GM18907 (cell line): ENCODE measurements at regions not wholly inside any gene's neighbourhood (a gene's known extent, or its start where the extent isn't known, plus 50 kb on each side); places are given as distances from the start of the nearest gene placed in this dataset.

Experiments
- ATAC-seq: cut with Tn5 transposase; IDR thresholded peaks from one replicate; pipeline ENCODE4 v1.9.1; 2021; ENCODE audit warnings: mild to moderate bottlenecking, moderate library complexity; ENCODE audit not compliant: unreplicated experiment

GRCh38 chr3:177524742-177525141 is 327.5 kb upstream of the TBL1XR1 start:
- no peak for ATAC-seq

DNA sequence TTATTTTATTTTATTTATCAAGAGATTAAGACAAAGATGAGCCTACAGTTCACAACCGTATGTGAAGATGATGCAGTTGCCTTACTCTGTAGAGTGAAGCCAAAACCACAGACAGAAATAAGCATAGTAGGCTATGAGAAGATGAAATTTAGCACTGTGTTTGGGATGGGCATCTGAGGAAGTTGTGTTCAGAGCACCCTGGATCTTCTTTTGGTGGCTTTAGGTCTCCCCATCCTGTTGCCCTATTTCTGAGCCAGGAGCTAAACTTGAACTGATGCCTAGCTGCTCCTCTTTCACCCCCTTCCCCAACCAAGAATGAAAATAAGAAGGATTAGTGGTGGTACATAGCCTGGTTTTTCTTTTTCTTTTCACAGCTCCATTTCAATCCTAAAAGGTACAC is 328.1 kb upstream of the TBL1XR1 start:
- no peak for ATAC-seq

GRCh38 chr3:177525987-177526712 is 328.9 kb upstream of the TBL1XR1 start:
- ATAC-seq, result no peak

GRCh38 chr3:177527182-177527581 is 329.9 kb upstream of the TBL1XR1 start:
- ATAC-seq, result no peak

- ATAC-seq, result no peak
Observed at GRCh38 chr3:177528306-177529070, 331.2 kb upstream of the TBL1XR1 start.

- no peak for ATAC-seq
Observed at GRCh38 chr3:177529071-177529550, 331.8 kb upstream of the TBL1XR1 start.

- no peak for ATAC-seq
Observed at GRCh38 chr3:177529716-177530335, 332.5 kb upstream of the TBL1XR1 start.

DNA sequence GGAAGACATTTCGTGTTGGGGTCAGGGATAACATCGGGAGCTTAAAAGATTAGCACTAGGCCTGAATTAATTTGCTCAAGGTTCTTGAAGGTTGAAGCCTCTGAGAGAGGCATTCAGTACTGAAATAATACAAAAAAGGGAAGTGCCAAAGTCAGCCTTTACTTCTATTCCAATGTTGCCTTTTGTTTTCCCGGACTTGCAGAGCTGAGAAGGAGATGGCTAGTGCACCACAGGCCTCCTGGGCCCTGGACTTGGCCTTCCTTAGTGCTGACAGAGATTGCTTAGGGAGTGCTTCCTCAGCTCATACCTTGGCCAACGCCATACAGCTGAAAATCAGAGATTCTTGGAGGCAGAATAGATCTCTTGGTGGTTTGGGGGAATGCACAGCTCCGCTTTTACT is 333.6 kb upstream of the TBL1XR1 start:
- no peak for ATAC-seq

DNA sequence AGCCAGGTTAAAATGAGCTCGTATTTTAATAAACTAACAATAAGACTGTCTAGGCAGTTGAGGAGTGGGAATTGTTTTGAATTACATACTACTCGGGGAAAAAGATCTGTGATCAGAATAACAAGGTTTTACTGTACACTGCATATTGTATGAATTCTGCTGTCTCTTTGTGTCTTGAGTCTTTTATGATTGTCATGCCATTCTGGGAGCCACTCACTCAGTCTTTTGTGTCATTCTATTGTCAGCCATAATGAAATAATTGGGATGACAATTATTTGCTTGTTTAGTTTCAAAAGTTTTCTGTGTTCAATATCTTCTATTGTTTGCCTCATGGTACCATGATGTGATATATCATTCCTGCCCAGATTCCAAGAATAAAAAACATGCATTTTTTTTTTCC is 339.6 kb upstream of the TBL1XR1 start:
- no peak for ATAC-seq

DNA sequence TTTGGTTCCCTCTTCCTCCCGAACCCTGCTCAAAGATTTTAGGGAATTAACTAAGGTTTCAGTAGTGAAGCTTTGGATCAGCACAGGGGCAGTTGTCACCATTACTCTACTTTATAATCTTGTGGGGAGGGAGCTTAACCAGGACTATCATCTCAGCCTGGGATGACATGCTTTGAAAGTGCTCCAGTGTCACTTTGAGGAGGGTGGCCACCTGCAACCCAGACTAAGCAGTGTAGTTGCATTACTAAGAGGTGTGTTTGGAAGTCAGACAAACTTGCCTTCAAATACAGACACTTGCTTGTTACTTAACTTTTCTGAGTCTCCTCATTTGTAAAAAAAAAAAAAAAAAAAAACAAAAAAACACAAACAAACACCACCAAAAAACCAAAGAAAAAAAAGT is 340.3 kb upstream of the TBL1XR1 start:
- no peak for ATAC-seq

GRCh38 chr3:177538048-177538749 is 340.9 kb upstream of the TBL1XR1 start:
- peak; percentile 4 for ATAC-seq

GRCh38 chr3:177538750-177539730 is 341.8 kb upstream of the TBL1XR1 start:
- peak; percentile 97 for ATAC-seq

DNA sequence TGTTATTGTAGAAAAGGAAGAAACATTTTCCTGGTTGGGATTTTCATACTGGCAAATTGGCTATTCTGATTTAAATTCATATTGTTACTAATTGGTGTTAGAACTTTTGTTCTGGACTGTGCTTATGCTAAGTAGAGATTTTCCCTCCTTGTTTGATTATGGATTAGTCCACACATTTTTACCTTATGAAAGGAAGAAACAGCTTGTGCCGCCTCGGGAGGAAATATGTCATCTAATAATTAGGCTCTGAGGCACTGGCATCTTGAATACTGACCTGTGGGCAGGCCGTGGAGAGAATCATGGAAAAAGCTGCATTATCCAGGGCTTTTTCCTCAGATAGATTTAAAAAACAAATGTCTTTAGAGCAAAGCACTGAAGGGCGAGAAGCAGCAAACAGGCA is 344.3 kb upstream of the TBL1XR1 start:
- no peak for ATAC-seq

GRCh38 chr3:177545964-177546363 is 348.7 kb upstream of the TBL1XR1 start:
- no peak for ATAC-seq

- no peak for ATAC-seq
Observed at GRCh38 chr3:177547711-177548350, 350.5 kb upstream of the TBL1XR1 start.

DNA sequence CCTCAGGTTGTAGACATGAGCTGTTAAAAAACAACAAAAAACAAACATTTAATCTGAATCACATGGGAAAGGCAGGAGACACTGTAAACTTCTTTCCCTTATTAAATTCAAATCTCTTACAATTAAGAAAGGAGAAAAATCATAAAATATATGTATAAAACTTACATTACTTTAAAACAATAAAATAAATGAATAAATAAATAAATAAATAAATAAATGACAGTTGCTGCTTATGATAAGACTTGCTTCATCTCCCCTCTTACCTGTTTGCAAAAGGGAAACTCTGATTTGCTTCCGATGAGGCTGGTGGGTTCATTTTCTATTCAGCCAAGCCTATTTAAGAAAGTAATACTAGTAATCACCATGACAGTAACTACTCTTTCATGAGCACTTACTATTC is 353.4 kb upstream of the TBL1XR1 start:
- ATAC-seq, result no peak

- ATAC-seq, result no peak
Observed at GRCh38 chr3:177551431-177551836, 354.2 kb upstream of the TBL1XR1 start.

- no peak for ATAC-seq
Observed at GRCh38 chr3:177552051-177552450, 354.8 kb upstream of the TBL1XR1 start.

GRCh38 chr3:177553012-177553411 is 355.7 kb upstream of the TBL1XR1 start:
- no peak for ATAC-seq

DNA sequence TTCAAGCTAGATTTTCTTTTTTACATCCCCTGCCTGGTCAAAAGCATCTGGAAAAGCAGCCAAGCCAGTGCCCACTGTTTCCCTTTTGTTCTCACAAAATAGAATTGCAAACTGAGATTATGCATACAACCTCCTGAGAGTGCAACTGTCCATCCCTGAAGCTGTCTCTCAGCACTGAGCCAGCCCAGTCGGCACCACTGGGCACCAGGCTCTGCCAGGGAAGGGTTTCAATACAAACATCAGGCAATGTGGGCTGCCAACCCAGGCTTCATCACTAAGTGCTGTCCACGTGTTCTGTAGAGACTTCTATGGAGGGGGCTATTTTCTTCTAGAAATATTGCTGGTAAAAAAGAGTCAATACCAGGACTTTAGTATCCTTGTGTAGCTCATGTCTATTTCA is 356.3 kb upstream of the TBL1XR1 start:
- no peak for ATAC-seq
